ENCODE measurements at regions not wholly inside any gene's neighbourhood (a gene's known extent, or its start where the extent isn't known, plus 50 kb on each side); places are given as distances from the start of the nearest gene placed in this dataset.

GRCh38 chr10:131644864-131645658 is 255.7 kb upstream of the PPP2R2D start:
- peak overlapping the region; percentile 47 for H3K27ac Mint-ChIP-seq (ENCODE audit: unreplicated experiment)
- H3K4me3 Mint-ChIP-seq = no peak overlapping the region
- peaks cover 2% of the 10 kb centered on the region for H3K36me3 Mint-ChIP-seq (ENCODE audit: low read depth)
- H3K4me1 Mint-ChIP-seq = peaks cover 11% of the 10 kb centered on the region
- no peak for DNase-seq (ENCODE audit: low read depth, low spot score)
- no peaks in the 10 kb centered on the region for H3K27me3 Mint-ChIP-seq (ENCODE audit: low read depth)
- no peaks in the 10 kb centered on the region for H3K9me3 Mint-ChIP-seq
- no peak for TF ChIP-seq CTCF (conservative IDR thresholded peaks at IDR 0.05)

- H3K9me3 Mint-ChIP-seq = no peaks in the 10 kb centered on the region
- H3K27ac Mint-ChIP-seq (ENCODE audit: unreplicated experiment) = no peak overlapping the region
- no peak for DNase-seq (ENCODE audit: low read depth, low spot score)
- no peaks in the 10 kb centered on the region for H3K27me3 Mint-ChIP-seq (ENCODE audit: low read depth)
- peaks cover 11% of the 10 kb centered on the region for H3K4me1 Mint-ChIP-seq
- no peaks in the 10 kb centered on the region for H3K36me3 Mint-ChIP-seq (ENCODE audit: low read depth)
- H3K4me3 Mint-ChIP-seq = no peak overlapping the region
- TF ChIP-seq CTCF (conservative IDR thresholded peaks at IDR 0.05) = no peak
Measured at GRCh38 chr10:131645756-131646155, 255.1 kb upstream of the PPP2R2D start.

DNA sequence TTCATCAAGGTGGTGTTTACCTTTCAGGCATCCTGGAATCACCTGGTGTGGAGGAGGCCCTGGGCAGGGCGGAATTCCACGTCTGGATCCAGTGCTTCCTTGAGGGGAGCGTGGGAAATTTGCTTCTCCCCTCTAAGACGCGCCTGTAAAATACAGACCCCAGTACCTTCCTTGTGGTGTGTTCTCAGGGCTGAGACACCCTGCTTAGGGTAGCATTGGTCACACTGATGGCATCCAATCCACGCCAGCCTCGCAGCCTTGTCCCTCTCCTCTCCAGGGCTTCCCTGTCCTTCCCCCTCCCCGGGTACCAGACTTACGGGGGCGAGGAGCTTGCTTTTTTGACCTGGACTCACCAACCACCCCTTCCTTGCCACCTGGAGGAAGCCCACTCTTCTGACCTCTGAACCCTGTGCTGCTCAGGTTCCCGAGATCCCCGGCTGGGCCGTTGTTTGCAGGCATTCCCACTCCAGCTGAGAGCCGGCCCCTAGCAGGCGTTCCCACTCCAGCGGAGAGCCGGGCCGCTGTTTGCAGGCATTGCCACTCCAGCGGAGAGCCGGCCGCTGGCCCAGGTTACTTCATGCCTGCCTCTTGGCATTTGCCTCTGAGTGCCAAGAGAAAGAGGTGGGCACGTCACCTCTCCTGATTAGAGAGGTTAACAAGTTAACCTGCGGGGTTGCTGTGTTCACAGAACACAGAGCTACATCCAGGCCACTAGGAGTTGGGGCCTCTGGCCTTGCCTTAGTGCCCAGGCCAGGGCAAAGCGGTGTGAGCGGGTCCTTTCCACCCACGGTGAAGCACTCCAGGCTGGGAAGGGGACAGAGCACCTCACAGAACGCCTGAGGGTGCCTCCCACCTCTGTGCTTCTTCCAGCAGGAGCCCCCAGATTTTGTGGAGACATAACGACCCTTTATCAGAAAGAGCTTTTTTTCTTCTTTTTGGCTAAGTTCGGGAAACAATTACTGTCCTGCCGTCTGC is 254.0 kb upstream of the PPP2R2D start:
- no peak for DNase-seq (ENCODE audit: low read depth, low spot score)
- H3K36me3 Mint-ChIP-seq (ENCODE audit: low read depth) = no peaks in the 10 kb centered on the region

DNA sequence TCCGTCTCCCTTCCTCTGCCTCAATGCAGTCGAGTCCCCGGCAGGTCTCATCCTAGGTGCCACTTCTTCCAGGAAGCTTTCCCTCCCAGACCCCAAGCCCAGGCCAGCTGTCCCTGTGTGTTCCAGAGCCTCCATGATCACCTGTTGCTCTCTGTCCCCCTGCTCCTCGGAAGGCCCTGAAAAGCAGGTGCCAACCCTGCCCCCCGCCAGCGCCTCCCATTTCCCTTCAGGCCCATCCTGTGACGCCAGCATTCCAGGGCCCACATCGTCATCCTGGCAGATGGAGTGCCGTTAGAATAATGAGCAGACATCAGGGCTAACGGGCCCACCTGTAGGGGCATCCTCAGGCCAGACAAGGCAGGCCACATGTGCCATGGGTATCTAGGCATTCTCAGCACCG is 253.0 kb upstream of the PPP2R2D start:
- no peak for TF ChIP-seq CTCF (conservative IDR thresholded peaks at IDR 0.05)
- Mint-ChIP-seq H3K9me3 (no peaks in the 10 kb centered on the region), H3K36me3 (ENCODE audit: low read depth) (no peaks in the 10 kb centered on the region), H3K27me3 (ENCODE audit: low read depth) (peaks cover 8% of the 10 kb centered on the region), H3K4me3 (no peak overlapping the region), H3K4me1 (peaks cover 26% of the 10 kb centered on the region), H3K27ac (ENCODE audit: unreplicated experiment) (no peak overlapping the region)
- no peak for DNase-seq (ENCODE audit: low read depth, low spot score)

More for the DNA sequence above, 254.0 kb upstream of the PPP2R2D start:
- peaks cover 19% of the 10 kb centered on the region for H3K4me1 Mint-ChIP-seq
- no peaks in the 10 kb centered on the region for H3K9me3 Mint-ChIP-seq
- H3K27me3 Mint-ChIP-seq (ENCODE audit: low read depth) = no peaks in the 10 kb centered on the region
- H3K27ac Mint-ChIP-seq (ENCODE audit: unreplicated experiment) = no peak overlapping the region
- no peak for TF ChIP-seq CTCF (conservative IDR thresholded peaks at IDR 0.05)
- H3K4me3 Mint-ChIP-seq = no peak overlapping the region

- H3K36me3 Mint-ChIP-seq (ENCODE audit: low read depth) = no peaks in the 10 kb centered on the region
- no peak overlapping the region for H3K27ac Mint-ChIP-seq (ENCODE audit: unreplicated experiment)
- peaks cover 9% of the 10 kb centered on the region for H3K27me3 Mint-ChIP-seq (ENCODE audit: low read depth)
- no peak for TF ChIP-seq CTCF (conservative IDR thresholded peaks at IDR 0.05)
- H3K4me3 Mint-ChIP-seq = no peak overlapping the region
- H3K9me3 Mint-ChIP-seq = no peaks in the 10 kb centered on the region
- DNase-seq (ENCODE audit: low read depth, low spot score) = no peak
- peaks cover 26% of the 10 kb centered on the region for H3K4me1 Mint-ChIP-seq
Measured at GRCh38 chr10:131648386-131649020, 252.3 kb upstream of the PPP2R2D start.

Measured in neural crest cell (in vitro differentiated cells).